Left ventricle myocardium inferior (tissue), 1 donor: ENCODE measurements at regions not wholly inside any gene's neighbourhood (a gene's known extent, or its start where the extent isn't known, plus 50 kb on each side); places are given as distances from the start of the nearest gene placed in this dataset.

ENCODE experiments used
- DNase-seq: peaks from one replicate; pipeline ENCODE4 v3.0.0-alpha.2; 2020
- H3K27ac ChIP-seq: fragments of 200-600 bp; replicated peaks from 2 replicates; pipeline ENCODE4 v1.8.0; 2021
- H3K27me3 ChIP-seq: fragments of 200-600 bp; 2 replicates; pipeline ENCODE4 v1.8.0; 2021; ENCODE audit warnings: low read depth
- H3K36me3 ChIP-seq: fragments of 200-600 bp; 2 replicates; pipeline ENCODE4 v1.8.0; 2021
- H3K4me1 ChIP-seq: fragments of 200-600 bp; 2 replicates; pipeline ENCODE4 v1.8.0; 2021
- H3K4me3 ChIP-seq: fragments of 200-600 bp; 2 replicates; pipeline ENCODE4 v1.8.0; 2021; ENCODE audit warnings: mild to moderate bottlenecking, moderate library complexity
- H3K9me3 ChIP-seq: fragments of 200-600 bp; replicated peaks from 2 replicates; pipeline ENCODE4 v1.8.0; 2021
- CTCF ChIP-seq: fragments of 200-600 bp; IDR thresholded peaks from 2 replicates; pipeline ENCODE4 v1.8.0; 2021; ENCODE audit warnings: antibody characterized with exemption, mild to moderate bottlenecking, borderline replicate concordance
- intact Hi-C: fragments of 100-400 bp; cut with micrococcal nuclease; formaldehyde crosslinking; loops from one replicate; pipeline ENCODE4 v1.11.0; 2022
- donor health status: DM: no; HTN: yes; CAD: no; lungs with severe emphysema.

- Histone ChIP-seq H3K27ac (no peak overlapping the region), H3K4me1 (peaks cover 14% of the 10 kb centered on the region), H3K9me3 (no peaks in the 10 kb centered on the region), H3K27me3 (no peaks in the 10 kb centered on the region), H3K4me3 (no peak overlapping the region), H3K36me3 (no peaks in the 10 kb centered on the region)
- no peak for TF ChIP-seq CTCF
- intact Hi-C loops: no loop called here
- DNase-seq: no peak
Measured at GRCh38 chr5:155897761-155898160, 429.2 kb upstream of the SGCD start.

GRCh38 chr5:155898284-155898683, 428.7 kb upstream of the SGCD start:
- Histone ChIP-seq H3K9me3 (no peaks in the 10 kb centered on the region), H3K27me3 (no peaks in the 10 kb centered on the region), H3K4me3 (no peak overlapping the region), H3K36me3 (no peaks in the 10 kb centered on the region), H3K27ac (no peak overlapping the region), H3K4me1 (peaks cover 19% of the 10 kb centered on the region)
- TF ChIP-seq CTCF: no peak
- intact Hi-C loops: no loop called here
- DNase-seq: no peak

GRCh38 chr5:155903791-155904190, 423.2 kb upstream of the SGCD start:
- Histone ChIP-seq H3K27ac (no peak overlapping the region), H3K4me3 (no peak overlapping the region), H3K27me3 (no peaks in the 10 kb centered on the region), H3K36me3 (no peaks in the 10 kb centered on the region), H3K9me3 (no peaks in the 10 kb centered on the region), H3K4me1 (peaks cover 36% of the 10 kb centered on the region)
- intact Hi-C loops: no loop called here
- no peak for TF ChIP-seq CTCF
- no peak for DNase-seq

- Histone ChIP-seq H3K27me3 (no peaks in the 10 kb centered on the region), H3K36me3 (no peaks in the 10 kb centered on the region), H3K4me3 (no peak overlapping the region), H3K9me3 (no peaks in the 10 kb centered on the region), H3K27ac (no peak overlapping the region), H3K4me1 (peaks cover 29% of the 10 kb centered on the region)
- intact Hi-C loops: no loop called here
- DNase-seq: no peak
- no peak for TF ChIP-seq CTCF
Measured at GRCh38 chr5:155905364-155905763, 421.6 kb upstream of the SGCD start.

- TF ChIP-seq CTCF: no peak
- no peak for DNase-seq
- Histone ChIP-seq H3K9me3 (no peaks in the 10 kb centered on the region), H3K4me3 (no peak overlapping the region), H3K27me3 (no peaks in the 10 kb centered on the region), H3K4me1 (peaks cover 29% of the 10 kb centered on the region), H3K36me3 (no peaks in the 10 kb centered on the region), H3K27ac (no peak overlapping the region)
- intact Hi-C loops: no loop called here
Measured at GRCh38 chr5:155906046-155906445, 420.9 kb upstream of the SGCD start.

- H3K4me1 ChIP-seq: peaks cover 21% of the 10 kb centered on the region
- H3K4me3 ChIP-seq: no peak overlapping the region
- no peak overlapping the region for H3K27ac ChIP-seq
- H3K9me3 ChIP-seq: no peaks in the 10 kb centered on the region
- TF ChIP-seq CTCF: no peak
- H3K36me3 ChIP-seq: no peaks in the 10 kb centered on the region
- no peak for DNase-seq
- no peaks in the 10 kb centered on the region for H3K27me3 ChIP-seq
- intact Hi-C loops: no loop called here
Measured at GRCh38 chr5:155908543-155908942, 418.4 kb upstream of the SGCD start.
